MCF 10A (cell line): ENCODE measurements at regions not wholly inside any gene's neighbourhood (a gene's known extent, or its start where the extent isn't known, plus 50 kb on each side); places are given as distances from the start of the nearest gene placed in this dataset.

Source experiments
- BruUV-seq: library from RNA; stranded (reverse); fragments of 400-500 nt; replicated peaks from 2 replicates; lab custom pipeline; 2021; lab: Mats Ljungman, UMichigan
- CTCF ChIA-PET: fragments of 300-600 bp; sonication (Branson Sonifier 250); formaldehyde crosslinking; extraction: SDS; loops from one replicate; lab custom pipeline; 2021; ENCODE audit warnings: antibody characterized with exemption, inconsistent platforms; lab: Yijun Ruan, JAX
- POLR2A ChIA-PET: fragments of 300-600, 350-650 bp; sonication (Branson Sonifier 250); formaldehyde crosslinking; extraction: SDS; loops from one replicate; lab custom pipeline; 2020; ENCODE audit warnings: antibody characterized with exemption, inconsistent platforms; lab: Yijun Ruan, JAX
- DNase-seq: peaks from one replicate; pipeline ENCODE4 v3.0.0-alpha.2; 2018; ENCODE audit not compliant: unreplicated experiment
- H3K27ac Mint-ChIP-seq: one replicate; pipeline ENCODE4 v1.8.0; 2022; ENCODE audit warnings: mild to moderate bottlenecking, low read depth, mixed read lengths; ENCODE audit not compliant: unreplicated experiment
- H3K27me3 Mint-ChIP-seq: one replicate; pipeline ENCODE4 v1.8.0; 2022; ENCODE audit warnings: mixed read lengths; ENCODE audit not compliant: insufficient read depth, unreplicated experiment
- H3K36me3 Mint-ChIP-seq: one replicate; pipeline ENCODE4 v1.8.0; 2022; ENCODE audit warnings: mild to moderate bottlenecking, moderate library complexity, mixed read lengths; ENCODE audit not compliant: insufficient read depth, unreplicated experiment
- H3K4me1 Mint-ChIP-seq: one replicate; pipeline ENCODE4 v1.8.0; 2022; ENCODE audit warnings: mixed read lengths; ENCODE audit not compliant: insufficient read depth, unreplicated experiment
- H3K4me3 Mint-ChIP-seq: one replicate; pipeline ENCODE4 v1.8.0; 2022; ENCODE audit warnings: mild to moderate bottlenecking, moderate library complexity, mixed read lengths; ENCODE audit not compliant: unreplicated experiment
- H3K9me3 Mint-ChIP-seq: one replicate; pipeline ENCODE4 v1.8.0; 2022; ENCODE audit warnings: mixed read lengths; ENCODE audit not compliant: unreplicated experiment
- intact Hi-C: fragments of 100-400 bp; cut with micrococcal nuclease; formaldehyde crosslinking; loops from 2 replicates; pipeline ENCODE4 v1.14.1; 2022
- TF ChIP-seq, protein P1 (sequence below): fragments of 200-600 bp; IDR thresholded peaks from one replicate; pipeline ENCODE4 v1.8.0; 2022; ENCODE audit warnings: antibody characterized with exemption, mild to moderate bottlenecking; ENCODE audit not compliant: unreplicated experiment

GRCh38 chr10:88120075-88120474, 256.6 kb downstream of the PTEN start:
- H3K4me1 Mint-ChIP-seq = no peaks in the 10 kb centered on the region
- ChIA-PET CTCF (interaction anchor here (0.9 kb wide), 1 partner anchor 432 kb away, joined by 3 read pairs; no protein-coding TSS in a partner anchor), POLR2A (no interaction called here)
- peaks cover 6% of the 10 kb centered on the region for H3K36me3 Mint-ChIP-seq
- BruUV-seq = no TSS peak
- intact Hi-C loops = no loop called here
- TF ChIP-seq, protein P1, sequence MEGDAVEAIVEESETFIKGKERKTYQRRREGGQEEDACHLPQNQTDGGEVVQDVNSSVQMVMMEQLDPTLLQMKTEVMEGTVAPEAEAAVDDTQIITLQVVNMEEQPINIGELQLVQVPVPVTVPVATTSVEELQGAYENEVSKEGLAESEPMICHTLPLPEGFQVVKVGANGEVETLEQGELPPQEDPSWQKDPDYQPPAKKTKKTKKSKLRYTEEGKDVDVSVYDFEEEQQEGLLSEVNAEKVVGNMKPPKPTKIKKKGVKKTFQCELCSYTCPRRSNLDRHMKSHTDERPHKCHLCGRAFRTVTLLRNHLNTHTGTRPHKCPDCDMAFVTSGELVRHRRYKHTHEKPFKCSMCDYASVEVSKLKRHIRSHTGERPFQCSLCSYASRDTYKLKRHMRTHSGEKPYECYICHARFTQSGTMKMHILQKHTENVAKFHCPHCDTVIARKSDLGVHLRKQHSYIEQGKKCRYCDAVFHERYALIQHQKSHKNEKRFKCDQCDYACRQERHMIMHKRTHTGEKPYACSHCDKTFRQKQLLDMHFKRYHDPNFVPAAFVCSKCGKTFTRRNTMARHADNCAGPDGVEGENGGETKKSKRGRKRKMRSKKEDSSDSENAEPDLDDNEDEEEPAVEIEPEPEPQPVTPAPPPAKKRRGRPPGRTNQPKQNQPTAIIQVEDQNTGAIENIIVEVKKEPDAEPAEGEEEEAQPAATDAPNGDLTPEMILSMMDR = no peak
- H3K27me3 Mint-ChIP-seq = no peaks in the 10 kb centered on the region
- no peak overlapping the region for H3K4me3 Mint-ChIP-seq
- H3K27ac Mint-ChIP-seq = no peak overlapping the region
- no peak for DNase-seq
- H3K9me3 Mint-ChIP-seq = no peaks in the 10 kb centered on the region

DNA sequence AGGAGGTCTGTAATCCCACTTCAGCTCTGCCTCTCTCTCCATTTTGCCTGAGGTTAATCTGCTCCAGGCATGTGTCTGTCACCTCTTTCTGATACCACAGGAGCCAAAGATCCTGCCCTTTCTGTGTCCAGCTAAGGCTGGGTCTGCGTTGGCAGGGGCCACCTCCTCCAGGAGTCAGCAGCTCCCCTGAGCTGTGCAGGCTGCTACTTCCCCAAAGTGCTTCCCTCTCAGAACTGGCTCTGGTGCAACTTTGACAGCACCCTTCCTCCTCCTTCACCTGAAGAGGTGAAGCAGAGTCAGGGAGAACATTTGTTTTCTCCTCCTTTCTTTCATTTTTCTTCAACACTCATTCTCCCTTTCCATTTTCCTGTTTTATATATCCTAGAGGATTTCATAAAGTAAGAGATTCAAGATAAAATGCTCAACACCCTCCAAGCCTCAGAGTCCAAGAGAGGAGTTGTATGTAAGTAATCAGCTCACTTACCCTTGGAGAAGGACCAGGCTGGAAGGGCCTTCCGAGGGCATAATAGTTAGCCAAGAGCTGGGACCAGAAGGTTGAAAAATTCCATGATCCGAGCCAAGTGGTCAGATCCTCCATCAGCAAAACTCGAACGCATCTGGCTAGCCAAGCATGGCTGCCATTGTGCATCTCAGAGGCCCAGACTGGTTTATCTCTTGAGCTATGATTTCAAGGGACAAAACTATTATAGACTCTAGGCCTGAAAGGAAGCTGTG, 257.3 kb downstream of the PTEN start:
- peaks cover 6% of the 10 kb centered on the region for H3K36me3 Mint-ChIP-seq

DNA sequence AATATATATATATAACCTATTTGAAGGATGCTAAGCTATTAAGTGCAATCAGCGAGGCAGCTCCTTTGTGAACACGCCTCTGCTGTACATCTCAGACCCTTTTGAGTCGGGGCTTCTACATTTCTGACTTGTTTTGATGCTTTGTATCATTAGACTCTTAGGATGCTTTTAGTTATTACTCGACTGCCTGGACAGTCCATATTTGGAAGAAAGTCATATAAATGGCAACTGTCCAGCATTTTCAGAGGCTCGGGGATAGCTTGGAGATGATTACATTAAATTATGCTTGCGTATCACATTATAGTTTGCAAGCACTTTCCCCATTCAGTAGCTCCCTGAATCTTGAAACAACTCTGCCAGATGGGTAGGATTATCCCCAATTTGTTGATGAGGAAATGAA, 257.9 kb downstream of the PTEN start:
- no peak for DNase-seq
- Mint-ChIP-seq H3K27ac (no peak overlapping the region), H3K4me1 (no peaks in the 10 kb centered on the region), H3K27me3 (no peaks in the 10 kb centered on the region), H3K4me3 (no peak overlapping the region), H3K36me3 (peaks cover 6% of the 10 kb centered on the region), H3K9me3 (no peaks in the 10 kb centered on the region)
- intact Hi-C loops = no loop called here
- POLR2A ChIA-PET = no interaction called here
- TF ChIP-seq, protein P1 = no peak
- CTCF ChIA-PET = interaction anchor here (1.2 kb wide), 1 partner anchor 28 kb away, joined by 3 read pairs; no protein-coding TSS in a partner anchor
- BruUV-seq = no TSS peak

More for the DNA sequence above, 257.3 kb downstream of the PTEN start:
- H3K9me3 Mint-ChIP-seq = no peaks in the 10 kb centered on the region
- no peak overlapping the region for H3K4me3 Mint-ChIP-seq
- TF ChIP-seq, protein P1 = no peak
- intact Hi-C loops = no loop called here
- ChIA-PET POLR2A (no interaction called here), CTCF (interaction anchor here (0.9 to 1.2 kb wide), 2 partner anchors 29 to 431 kb away, joined by 3 read pairs; no protein-coding TSS in a partner anchor)
- no peak overlapping the region for H3K27ac Mint-ChIP-seq
- H3K4me1 Mint-ChIP-seq = no peaks in the 10 kb centered on the region
- DNase-seq = no peak
- no TSS peak for BruUV-seq
- H3K27me3 Mint-ChIP-seq = no peaks in the 10 kb centered on the region

GRCh38 chr10:88122145-88122544, 258.7 kb downstream of the PTEN start:
- no peak for DNase-seq
- TF ChIP-seq, protein P1 = no peak
- Mint-ChIP-seq H3K36me3 (peaks cover 6% of the 10 kb centered on the region), H3K27me3 (no peaks in the 10 kb centered on the region), H3K4me1 (no peaks in the 10 kb centered on the region), H3K27ac (no peak overlapping the region), H3K9me3 (no peaks in the 10 kb centered on the region), H3K4me3 (no peak overlapping the region)
- no TSS peak for BruUV-seq
- ChIA-PET CTCF (interaction anchor here (0.6 kb wide), 1 partner anchor 672 kb away, joined by 3 read pairs; no protein-coding TSS in a partner anchor), POLR2A (no interaction called here)
- intact Hi-C loops = no loop called here
